ENCODE measurements at regions not wholly inside any gene's neighbourhood (a gene's known extent, or its start where the extent isn't known, plus 50 kb on each side); places are given as distances from the start of the nearest gene placed in this dataset.

DNA sequence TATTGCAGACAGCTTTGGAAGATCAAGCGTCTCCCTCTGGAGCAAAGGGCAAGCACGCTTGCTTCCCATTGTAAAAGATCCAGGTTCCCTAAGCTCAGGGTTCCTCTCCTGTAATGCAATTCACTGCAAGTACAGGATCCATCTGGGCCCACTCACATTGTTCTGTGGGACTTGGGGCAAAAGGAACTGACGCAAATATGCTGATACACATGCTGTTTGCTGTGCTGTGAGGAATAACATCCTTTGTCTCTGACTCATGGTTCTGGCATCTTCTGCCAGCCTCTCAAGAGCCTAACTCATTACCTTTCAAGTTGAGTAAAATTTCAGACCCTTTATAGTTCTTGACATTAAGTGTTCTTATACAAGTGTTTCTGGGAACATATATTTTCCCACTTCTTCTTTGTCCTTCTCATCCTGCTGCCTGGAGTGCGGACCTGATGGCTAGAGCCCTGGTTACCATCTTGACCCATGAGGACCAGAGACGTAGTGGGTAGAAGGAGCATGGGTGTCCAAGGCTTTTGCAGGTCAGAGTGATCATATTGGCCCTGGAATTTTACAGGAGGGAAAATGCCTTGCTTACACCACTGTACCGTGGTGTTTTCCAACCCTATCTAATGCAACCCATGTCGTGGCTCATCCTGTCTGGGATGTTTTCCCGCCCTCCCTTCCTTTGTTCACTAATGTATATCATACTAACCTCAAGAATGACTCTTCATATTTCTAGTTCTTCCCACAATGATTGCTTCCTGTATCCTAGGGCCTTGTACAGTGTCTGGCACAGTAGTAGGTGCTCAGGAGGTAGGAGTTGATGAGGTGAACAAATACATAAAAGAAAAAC lies 145.7 kb upstream of the GLI2 start:
- Histone ChIP-seq H4K20me1 (ENCODE audit: insufficient read depth, low read length) (no peaks in the 10 kb centered on the region), H3K27ac (ENCODE audit: extremely low read length, insufficient read depth, low read length) (no peak overlapping the region), H3K4me3 (replicated peaks in 1 of 3; ENCODE audit: insufficient read depth in 1 of 3, low read depth in 2 of 3, low read length in 3 of 3) (no peak overlapping the region), H3K36me3 (replicated peaks in 1 of 2; ENCODE audit: control insufficient read depth in 1 of 2, insufficient read depth in 2 of 2, low read length in 2 of 2) (no peaks in the 10 kb centered on the region), H3K27me3 (ENCODE audit: control insufficient read depth in 1 of 2, insufficient read depth in 2 of 2, low read length in 2 of 2) (peaks cover 6 to 78% of the 10 kb centered on the region in 2 experiments), H3K4me2 (ENCODE audit: low read depth, low read length) (no peak overlapping the region), H3K9ac (ENCODE audit: insufficient read depth, low read depth, low read length) (no peak overlapping the region), H3K9me3 (ENCODE audit: low read length) (no peaks in the 10 kb centered on the region), H2AFZ (ENCODE audit: low read length) (no peak overlapping the region), H3K4me1 (ENCODE audit: insufficient read depth, low read length) (peaks cover 10% of the 10 kb centered on the region; the same call in 1 of the 2 replicates), H3K79me2 (ENCODE audit: insufficient read depth, low read length) (no peaks in the 10 kb centered on the region)
- POLR2A ChIA-PET, result interaction anchor here (0.8 to 0.9 kb wide), 2 partner anchors 25 to 124 kb away, joined by 3 to 4 read pairs; no protein-coding TSS in a partner anchor
- FAIRE-seq (peak; percentile 4), ATAC-seq (no peak; the same call in 2 of the 3 replicates), DNase-seq (ENCODE audit: low spot score) (peak; percentile 22)
- WGBS (ENCODE audit: low lambda C conversion rate), result 22% methylated on average over 8 of the region's 8 CpGs
- BruUV-seq (replicated peaks), result no TSS peak
- in situ Hi-C loops (cut with HindIII; ENCODE audit: extremely low pct_ligation_motif_present, low pct_unique_long_range_greater_than_20kb) (no loop called here), intact Hi-C loops (cut with micrococcal nuclease; ENCODE audit: unreplicated experiment) (no loop called here)
- CTCF ChIA-PET (ENCODE audit: low intra/inter-chr PET ratio, low total read pairs), result no interaction called here
- TF ChIP-seq SIN3A (IDR thresholded peaks at IDR 0.05; ENCODE audit: borderline replicate concordance, low read depth, low read length) (no peak), MAFF (IDR thresholded peaks at IDR 0.05; ENCODE audit: low read depth, low read length) (peak; percentile 33; the same call in 1 of the 2 replicates), ZNF432 (CRISPR knock-in tag; IDR thresholded peaks at IDR 0.05; ENCODE audit: borderline replicate concordance) (no peak), ZNF713 (CRISPR knock-in tag; IDR thresholded peaks at IDR 0.05) (no peak), ZNF562 (CRISPR knock-in tag; IDR thresholded peaks at IDR 0.05; ENCODE audit: borderline replicate concordance) (no peak), ZNF749 (CRISPR knock-in tag; IDR thresholded peaks at IDR 0.05; ENCODE audit: borderline replicate concordance) (no peak), ZNF7 (CRISPR knock-in tag; IDR thresholded peaks at IDR 0.05) (no peak), MYNN (CRISPR knock-in tag; IDR thresholded peaks at IDR 0.05; ENCODE audit: low read depth) (no peak), PTBP1 (IDR thresholded peaks at IDR 0.05; ENCODE audit: low read depth, low read length, poor library complexity, severe bottlenecking) (no peak), ZFP36L1 (CRISPR knock-in tag; IDR thresholded peaks at IDR 0.05) (no peak), HMG20A (CRISPR knock-in tag; IDR thresholded peaks at IDR 0.05; ENCODE audit: borderline replicate concordance) (no peak), NCOA1 (CRISPR knock-in tag; IDR thresholded peaks at IDR 0.05) (no peak), FOSL2 (CRISPR knock-in tag; IDR thresholded peaks at IDR 0.05) (peak; percentile 67), ZFX (CRISPR knock-in tag; IDR thresholded peaks at IDR 0.05; ENCODE audit: low read depth) (0 out of 2 replicates have a peak, but pooled peaks have one; percentile 16), GTF2F1 (IDR thresholded peaks at IDR 0.05; ENCODE audit: low read length) (no peak), RAD21 (CRISPR knock-in tag; IDR thresholded peaks at IDR 0.05) (no peak), MLXIP (CRISPR knock-in tag; IDR thresholded peaks at IDR 0.05; ENCODE audit: borderline replicate concordance) (no peak)
- TF ChIP-seq, protein P1, sequence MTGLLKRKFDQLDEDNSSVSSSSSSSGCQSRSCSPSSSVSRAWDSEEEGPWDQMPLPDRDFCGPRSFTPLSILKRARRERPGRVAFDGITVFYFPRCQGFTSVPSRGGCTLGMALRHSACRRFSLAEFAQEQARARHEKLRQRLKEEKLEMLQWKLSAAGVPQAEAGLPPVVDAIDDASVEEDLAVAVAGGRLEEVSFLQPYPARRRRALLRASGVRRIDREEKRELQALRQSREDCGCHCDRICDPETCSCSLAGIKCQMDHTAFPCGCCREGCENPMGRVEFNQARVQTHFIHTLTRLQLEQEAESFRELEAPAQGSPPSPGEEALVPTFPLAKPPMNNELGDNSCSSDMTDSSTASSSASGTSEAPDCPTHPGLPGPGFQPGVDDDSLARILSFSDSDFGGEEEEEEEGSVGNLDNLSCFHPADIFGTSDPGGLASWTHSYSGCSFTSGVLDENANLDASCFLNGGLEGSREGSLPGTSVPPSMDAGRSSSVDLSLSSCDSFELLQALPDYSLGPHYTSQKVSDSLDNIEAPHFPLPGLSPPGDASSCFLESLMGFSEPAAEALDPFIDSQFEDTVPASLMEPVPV (CRISPR knock-in tag; IDR thresholded peaks at IDR 0.05), result no peak
